ENCODE measurements at regions not wholly inside any gene's neighbourhood (a gene's known extent, or its start where the extent isn't known, plus 50 kb on each side); places are given as distances from the start of the nearest gene placed in this dataset.

DNA sequence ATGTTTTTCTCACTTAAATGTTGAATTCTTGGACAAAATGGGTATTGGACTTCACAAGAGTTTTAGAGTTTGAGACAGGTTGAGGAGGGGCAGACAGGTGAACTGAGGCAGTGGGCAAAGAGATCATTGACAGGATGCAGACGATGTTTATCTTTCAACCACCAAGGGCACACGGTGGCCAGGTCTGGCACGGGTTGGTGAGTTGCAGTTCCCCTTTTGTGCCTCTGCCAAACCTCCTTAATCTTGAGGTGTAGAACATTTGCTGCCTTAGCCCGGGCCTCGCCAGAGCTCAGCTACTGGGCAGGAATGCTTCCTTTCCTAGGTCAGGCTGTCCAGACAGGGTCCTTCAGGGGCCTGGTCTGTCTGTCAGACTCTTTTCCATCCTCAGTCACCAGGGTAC, 567.4 kb upstream of the SOX9 start:
- Histone ChIP-seq H3K27me3 (no peaks in the 10 kb centered on the region), H3K9me3 (no peaks in the 10 kb centered on the region), H3K4me3 (no peak overlapping the region), H3K36me3 (no peaks in the 10 kb centered on the region), H3K27ac (no peak overlapping the region), H3K4me1 (no peaks in the 10 kb centered on the region)
- no peak for ATAC-seq
- WGBS (ENCODE audit: insufficient coverage, low coverage, low lambda C conversion rate, missing lambda C conversion rate): no CpG with 5 or more reads among the region's 5 CpGs
- DNase-seq: no peak
- intact Hi-C loops (cut with DNase I): no loop called here
- no peak for TF ChIP-seq POLR2A (IDR thresholded peaks at IDR 0.05)
- TF ChIP-seq, protein P1, sequence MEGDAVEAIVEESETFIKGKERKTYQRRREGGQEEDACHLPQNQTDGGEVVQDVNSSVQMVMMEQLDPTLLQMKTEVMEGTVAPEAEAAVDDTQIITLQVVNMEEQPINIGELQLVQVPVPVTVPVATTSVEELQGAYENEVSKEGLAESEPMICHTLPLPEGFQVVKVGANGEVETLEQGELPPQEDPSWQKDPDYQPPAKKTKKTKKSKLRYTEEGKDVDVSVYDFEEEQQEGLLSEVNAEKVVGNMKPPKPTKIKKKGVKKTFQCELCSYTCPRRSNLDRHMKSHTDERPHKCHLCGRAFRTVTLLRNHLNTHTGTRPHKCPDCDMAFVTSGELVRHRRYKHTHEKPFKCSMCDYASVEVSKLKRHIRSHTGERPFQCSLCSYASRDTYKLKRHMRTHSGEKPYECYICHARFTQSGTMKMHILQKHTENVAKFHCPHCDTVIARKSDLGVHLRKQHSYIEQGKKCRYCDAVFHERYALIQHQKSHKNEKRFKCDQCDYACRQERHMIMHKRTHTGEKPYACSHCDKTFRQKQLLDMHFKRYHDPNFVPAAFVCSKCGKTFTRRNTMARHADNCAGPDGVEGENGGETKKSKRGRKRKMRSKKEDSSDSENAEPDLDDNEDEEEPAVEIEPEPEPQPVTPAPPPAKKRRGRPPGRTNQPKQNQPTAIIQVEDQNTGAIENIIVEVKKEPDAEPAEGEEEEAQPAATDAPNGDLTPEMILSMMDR (IDR thresholded peaks at IDR 0.05): no peak

DNA sequence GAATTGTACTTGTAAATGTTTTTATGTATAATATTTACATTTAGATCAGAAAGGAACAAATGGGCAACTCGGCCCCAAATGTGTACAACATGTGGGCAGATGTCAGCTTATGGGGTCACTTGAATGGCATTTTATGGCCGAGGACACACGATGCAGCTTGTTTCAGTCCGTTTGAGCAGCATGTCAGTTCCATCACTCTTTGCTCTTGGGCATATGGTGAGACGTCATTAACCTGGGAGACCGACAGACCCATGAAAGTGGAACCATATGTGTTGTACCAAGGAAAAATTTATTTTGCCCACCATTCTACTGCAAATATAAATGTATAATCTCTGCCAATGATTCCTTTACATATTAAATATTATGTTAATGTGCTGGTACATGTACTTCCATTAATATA, 561.9 kb upstream of the SOX9 start:
- Histone ChIP-seq H3K27me3 (no peaks in the 10 kb centered on the region), H3K36me3 (no peaks in the 10 kb centered on the region), H3K9me3 (no peaks in the 10 kb centered on the region), H3K4me3 (no peak overlapping the region), H3K4me1 (no peaks in the 10 kb centered on the region), H3K27ac (no peak overlapping the region)
- TF ChIP-seq POLR2A (IDR thresholded peaks at IDR 0.05): no peak
- TF ChIP-seq, protein P1 (IDR thresholded peaks at IDR 0.05): no peak
- WGBS (ENCODE audit: insufficient coverage, low coverage, low lambda C conversion rate, missing lambda C conversion rate): 58% methylated on average over 6 of the region's 6 CpGs
- ATAC-seq (no peak), DNase-seq (no peak)
- intact Hi-C loops (cut with DNase I): no loop called here

DNA sequence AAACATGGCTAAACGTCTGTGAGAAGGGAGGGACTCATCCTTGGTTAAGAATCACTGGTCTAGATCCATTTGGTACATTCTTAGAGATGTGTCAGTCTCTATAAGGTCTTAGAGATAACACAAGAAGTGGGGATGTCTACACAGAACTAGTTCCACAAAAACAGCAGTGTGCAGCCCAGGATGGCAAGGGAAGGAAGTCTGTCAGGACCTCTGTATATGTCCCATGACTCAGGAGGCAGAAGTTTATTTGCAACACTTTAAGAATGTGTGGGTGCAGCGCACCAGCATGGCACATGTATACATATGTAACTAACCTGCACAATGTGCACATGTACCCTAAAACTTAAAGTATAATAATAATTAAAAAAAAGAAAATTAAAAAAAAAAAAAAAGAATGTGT, 548.5 kb upstream of the SOX9 start:
- 15% methylated on average over 1 of the region's 2 CpGs for WGBS (ENCODE audit: insufficient coverage, low coverage, low lambda C conversion rate, missing lambda C conversion rate)
- no peak for ATAC-seq
- DNase-seq: no peak
- Histone ChIP-seq H3K4me3 (no peak overlapping the region), H3K27ac (no peak overlapping the region), H3K27me3 (no peaks in the 10 kb centered on the region), H3K36me3 (no peaks in the 10 kb centered on the region), H3K9me3 (no peaks in the 10 kb centered on the region), H3K4me1 (no peaks in the 10 kb centered on the region)
- intact Hi-C loops (cut with DNase I): no loop called here
- TF ChIP-seq, protein P1 (IDR thresholded peaks at IDR 0.05): no peak
- TF ChIP-seq POLR2A (IDR thresholded peaks at IDR 0.05): no peak

DNA sequence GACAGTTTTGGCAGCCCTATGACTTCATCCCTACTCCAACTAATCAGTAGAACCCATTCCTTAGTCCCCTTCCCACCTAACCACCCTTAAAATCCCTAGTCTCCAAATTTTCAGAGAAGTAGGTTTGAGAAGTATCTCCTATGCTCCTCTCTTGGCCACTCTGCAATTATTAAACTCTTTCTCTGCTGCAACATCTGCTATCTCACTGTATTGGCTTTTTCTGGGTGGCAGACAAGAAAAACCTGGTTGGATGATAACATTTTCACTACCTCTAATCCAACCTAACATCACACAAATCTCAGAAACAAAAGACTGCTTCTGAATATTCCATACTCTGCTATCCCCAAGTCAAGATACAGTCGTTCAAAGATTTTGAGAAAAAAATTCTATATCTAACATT, 542.4 kb upstream of the SOX9 start:
- Histone ChIP-seq H3K27me3 (peaks cover 0 to under 1% of the 10 kb centered on the region in 2 donors), H3K36me3 (no peaks in the 10 kb centered on the region), H3K9me3 (no peaks in the 10 kb centered on the region), H3K4me3 (no peak overlapping the region), H3K27ac (no peak overlapping the region), H3K4me1 (no peaks in the 10 kb centered on the region)
- intact Hi-C loops (cut with DNase I): no loop called here
- DNase-seq (no peak), ATAC-seq (no peak)
- TF ChIP-seq POLR2A (IDR thresholded peaks at IDR 0.05): no peak
- TF ChIP-seq, protein P1 (IDR thresholded peaks at IDR 0.05): no peak
- WGBS (ENCODE audit: insufficient coverage, low coverage, low lambda C conversion rate, missing lambda C conversion rate): 67% methylated on average over 1 of the region's 1 CpG

DNA sequence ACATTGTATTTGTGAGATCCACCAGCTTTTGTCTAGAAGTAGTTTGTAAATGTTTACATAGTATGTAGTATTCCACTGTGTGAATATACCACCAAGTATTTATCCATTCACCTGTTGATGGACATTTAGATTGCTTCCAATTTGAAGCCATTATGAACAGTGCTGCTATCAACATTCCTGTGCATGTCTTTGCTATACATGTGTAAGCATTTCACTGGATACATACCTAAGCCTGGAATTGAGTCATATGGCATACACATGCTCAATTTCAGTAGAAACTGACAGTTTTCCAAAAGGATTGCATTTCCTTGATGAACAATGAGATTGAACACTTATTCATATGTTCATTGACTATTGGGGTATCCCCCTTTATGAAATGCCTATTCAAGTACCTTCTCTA, 540.6 kb upstream of the SOX9 start:
- H3K27ac ChIP-seq: no peak overlapping the region
- H3K9me3 ChIP-seq: no peaks in the 10 kb centered on the region
- intact Hi-C loops (cut with DNase I): no loop called here
- H3K36me3 ChIP-seq: no peaks in the 10 kb centered on the region
- H3K4me3 ChIP-seq: no peak overlapping the region
- TF ChIP-seq, protein P1 (IDR thresholded peaks at IDR 0.05): no peak
- no peak for TF ChIP-seq POLR2A (IDR thresholded peaks at IDR 0.05)
- ATAC-seq: no peak
- H3K4me1 ChIP-seq: no peaks in the 10 kb centered on the region
- DNase-seq: no peak
- H3K27me3 ChIP-seq: peaks cover 0 to 4% of the 10 kb centered on the region in 2 donors
